Thyroid gland (tissue), 4 donors: ENCODE measurements at regions not wholly inside any gene's neighbourhood (a gene's known extent, or its start where the extent isn't known, plus 50 kb on each side); places are given as distances from the start of the nearest gene placed in this dataset.

ENCODE experiments used
- DNase-seq, 2 donors: peaks; one replicate each; pipeline ENCODE4 v3.0.0-alpha.2; 2019
- H3K27ac ChIP-seq, 3 donors: fragments of 200-600 bp; sonication (generic); 1 replicate in 2 of 3; 2 replicates in 1 of 3; pipeline ENCODE4 v1.5.1; 2016 to 2019; ENCODE audit warnings: mild to moderate bottlenecking in 1 of 3, moderate library complexity in 1 of 3
- H3K27me3 ChIP-seq: fragments of 200-600 bp; sonication (generic); one replicate; pipeline ENCODE4 v1.5.1; 2019
- H3K36me3 ChIP-seq, 2 donors: fragments of 200-600 bp; sonication (generic); one replicate each; pipeline ENCODE4 v1.5.1; 2016 to 2019
- H3K4me1 ChIP-seq, 2 donors: fragments of 200-600 bp; sonication (generic); one replicate each; pipeline ENCODE4 v1.5.1; 2017 to 2019
- H3K4me3 ChIP-seq, 3 donors: fragments of 200-600 bp; sonication (generic); replicated peaks in 1 of 3; 1 replicate in 2 of 3; 2 replicates in 1 of 3; pipeline ENCODE4 v1.5.1; 2016; ENCODE audit warnings: mild to moderate bottlenecking in 1 of 3
- H3K9me3 ChIP-seq: fragments of 200-600 bp; sonication (generic); one replicate; pipeline ENCODE4 v1.5.1; 2017
- POLR2A ChIP-seq, 2 donors: fragments of 450-650 bp; IDR thresholded peaks; one replicate each; pipeline ENCODE4 v1.6.1; 2017; ENCODE audit warnings: antibody characterized with exemption in 2 of 2, mild to moderate bottlenecking in 2 of 2, moderate library complexity in 1 of 2
- WGBS, 2 donors: methylation state at CpG; one replicate each; pipeline ENCODE4 v1.1.5; 2017; 5-methylcytosine and 5-hydroxymethylcytosine counted together
- intact Hi-C: fragments of 100-400 bp; cut with DNase I; formaldehyde crosslinking; loops from one replicate; pipeline ENCODE4 v1.15.1; 2023
- TF ChIP-seq, protein P1 (sequence below), 6 experiments: fragments of 200-600 bp in 3 of 6; fragments of 450-650 bp in 3 of 6; sonication (generic) in 3 of 6; IDR thresholded peaks; one replicate each; pipeline ENCODE4 v1.5.1; 2016 to 2019; ENCODE audit warnings: antibody characterized with exemption in 6 of 6, mild to moderate bottlenecking in 2 of 6, inconsistent platforms in 1 of 6, moderate library complexity in 1 of 6

DNA sequence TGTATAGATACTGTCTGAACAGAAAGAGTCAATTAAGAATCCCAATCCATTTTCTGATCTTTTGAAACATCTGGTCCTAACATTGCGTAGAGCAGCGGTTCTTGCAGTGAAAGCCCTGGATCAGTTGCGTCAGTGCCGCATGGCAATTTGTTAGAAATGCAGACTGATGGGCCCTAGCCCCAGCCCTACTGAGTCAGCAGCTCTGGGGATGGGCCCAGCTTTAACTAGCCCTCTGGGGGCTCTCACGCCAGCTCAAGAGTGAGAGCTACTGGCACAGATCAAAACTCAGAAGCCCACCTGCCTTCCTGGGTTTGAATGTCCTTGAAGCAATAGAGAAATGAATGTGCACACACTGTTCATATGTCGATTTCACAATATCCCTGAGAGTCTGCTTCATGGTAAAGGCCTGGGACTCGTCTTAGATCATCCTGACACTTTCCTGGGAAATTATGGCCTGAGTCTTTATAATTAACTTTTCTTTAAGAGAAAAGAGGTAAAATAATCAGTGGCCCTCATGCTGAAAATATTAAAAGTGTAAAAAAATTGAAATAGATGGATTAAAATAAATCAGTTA, 206.8 kb upstream of the TMTC4 start:
- DNase-seq, result no peak
- 85 to 87% methylated on average over 7 of the region's 7 CpGs for WGBS, 2 donors

DNA sequence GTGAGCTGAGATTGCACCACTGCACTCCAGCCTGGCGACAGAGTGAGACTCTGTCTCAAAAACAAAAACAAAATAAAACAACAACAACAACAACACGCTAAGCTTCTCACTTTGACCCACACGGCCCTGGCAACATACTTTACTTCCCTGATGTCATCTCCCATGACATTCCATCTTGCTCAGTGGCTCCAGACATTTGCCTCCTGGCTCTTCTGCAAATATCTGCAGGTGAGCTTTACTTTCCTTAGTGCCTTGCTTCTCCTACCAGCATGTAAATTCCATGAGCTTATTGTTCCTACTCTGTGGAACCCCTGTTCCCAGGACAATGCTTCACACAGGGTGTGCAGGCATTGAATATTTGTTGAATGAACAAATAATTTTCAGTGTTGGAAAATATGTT, 205.6 kb upstream of the TMTC4 start:
- H3K27ac ChIP-seq, result no peak overlapping the region
- WGBS, 2 donors, result 59 to 63% methylated on average over 3 of the region's 3 CpGs
- intact Hi-C loops, result no loop called here

More for the DNA sequence above, 206.8 kb upstream of the TMTC4 start:
- no peak for TF ChIP-seq POLR2A (IDR thresholded peaks at IDR 0.05)
- TF ChIP-seq, protein P1, sequence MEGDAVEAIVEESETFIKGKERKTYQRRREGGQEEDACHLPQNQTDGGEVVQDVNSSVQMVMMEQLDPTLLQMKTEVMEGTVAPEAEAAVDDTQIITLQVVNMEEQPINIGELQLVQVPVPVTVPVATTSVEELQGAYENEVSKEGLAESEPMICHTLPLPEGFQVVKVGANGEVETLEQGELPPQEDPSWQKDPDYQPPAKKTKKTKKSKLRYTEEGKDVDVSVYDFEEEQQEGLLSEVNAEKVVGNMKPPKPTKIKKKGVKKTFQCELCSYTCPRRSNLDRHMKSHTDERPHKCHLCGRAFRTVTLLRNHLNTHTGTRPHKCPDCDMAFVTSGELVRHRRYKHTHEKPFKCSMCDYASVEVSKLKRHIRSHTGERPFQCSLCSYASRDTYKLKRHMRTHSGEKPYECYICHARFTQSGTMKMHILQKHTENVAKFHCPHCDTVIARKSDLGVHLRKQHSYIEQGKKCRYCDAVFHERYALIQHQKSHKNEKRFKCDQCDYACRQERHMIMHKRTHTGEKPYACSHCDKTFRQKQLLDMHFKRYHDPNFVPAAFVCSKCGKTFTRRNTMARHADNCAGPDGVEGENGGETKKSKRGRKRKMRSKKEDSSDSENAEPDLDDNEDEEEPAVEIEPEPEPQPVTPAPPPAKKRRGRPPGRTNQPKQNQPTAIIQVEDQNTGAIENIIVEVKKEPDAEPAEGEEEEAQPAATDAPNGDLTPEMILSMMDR (IDR thresholded peaks at IDR 0.05), result no peak
- no peak overlapping the region for H3K27ac ChIP-seq
- no peaks in the 10 kb centered on the region for H3K36me3 ChIP-seq
- H3K9me3 ChIP-seq, result no peaks in the 10 kb centered on the region
- H3K4me3 ChIP-seq, result no peak overlapping the region
- H3K4me1 ChIP-seq, result no peaks in the 10 kb centered on the region
- intact Hi-C loops, result no loop called here
- H3K27me3 ChIP-seq, result no peaks in the 10 kb centered on the region

DNA sequence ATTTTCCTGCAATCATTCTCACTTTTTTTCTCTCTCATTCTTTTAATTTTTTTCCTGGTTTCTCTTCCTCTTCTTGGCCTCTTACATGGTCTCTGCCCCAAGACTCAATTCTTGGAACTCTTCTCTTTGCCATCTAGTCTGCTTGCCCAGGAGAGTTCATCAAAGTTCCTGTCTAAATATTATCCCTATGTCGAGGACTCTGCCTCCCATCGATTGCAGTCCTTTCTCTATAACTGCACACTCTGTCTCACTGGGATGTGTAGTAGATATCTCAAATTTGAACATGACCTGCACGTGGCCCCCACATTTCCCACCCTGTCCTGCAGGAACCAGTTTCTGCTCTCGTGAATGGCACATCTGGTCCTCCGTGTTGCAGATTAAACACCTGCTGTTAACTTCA, 204.7 kb upstream of the TMTC4 start:
- Histone ChIP-seq H3K27ac (no peak overlapping the region), H3K27me3 (no peaks in the 10 kb centered on the region), H3K9me3 (no peaks in the 10 kb centered on the region), H3K36me3 (no peaks in the 10 kb centered on the region), H3K4me1 (no peaks in the 10 kb centered on the region), H3K4me3 (no peak overlapping the region)
- 89% methylated on average over 5 of the region's 5 CpGs for WGBS, 2 donors
- DNase-seq, result no peak
- no peak for TF ChIP-seq POLR2A (IDR thresholded peaks at IDR 0.05)
- TF ChIP-seq, protein P1 (IDR thresholded peaks at IDR 0.05), result no peak
- intact Hi-C loops, result no loop called here

More for the DNA sequence above, 205.6 kb upstream of the TMTC4 start:
- no peaks in the 10 kb centered on the region for H3K9me3 ChIP-seq
- TF ChIP-seq, protein P1 (IDR thresholded peaks at IDR 0.05), result no peak
- no peaks in the 10 kb centered on the region for H3K4me1 ChIP-seq
- H3K36me3 ChIP-seq, result no peaks in the 10 kb centered on the region
- H3K4me3 ChIP-seq, result no peak overlapping the region
- DNase-seq, result no peak
- no peaks in the 10 kb centered on the region for H3K27me3 ChIP-seq

DNA sequence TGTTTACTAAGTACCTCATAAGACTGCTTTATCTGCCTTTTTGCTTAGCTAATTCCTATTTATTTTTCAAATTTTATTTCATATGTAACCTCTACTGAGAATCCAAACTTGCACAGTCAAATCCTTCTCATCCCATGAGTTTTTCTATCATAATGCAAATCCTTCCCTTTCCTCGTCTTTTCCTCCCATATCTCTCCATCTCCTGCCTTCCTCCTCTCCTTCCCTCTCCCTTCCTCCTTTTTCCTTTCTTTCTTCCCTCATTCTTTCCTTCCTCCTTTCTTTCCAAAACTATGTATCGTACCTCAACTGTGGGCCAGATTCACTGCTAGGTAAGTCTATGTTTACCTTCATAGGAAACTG, 201.4 kb upstream of the TMTC4 start:
- DNase-seq, result no peak
- Histone ChIP-seq H3K27me3 (no peaks in the 10 kb centered on the region), H3K36me3 (no peaks in the 10 kb centered on the region), H3K27ac (no peak overlapping the region), H3K4me1 (no peaks in the 10 kb centered on the region), H3K4me3 (no peak overlapping the region), H3K9me3 (no peaks in the 10 kb centered on the region)
- TF ChIP-seq, protein P1 (IDR thresholded peaks at IDR 0.05), result no peak
- TF ChIP-seq POLR2A (IDR thresholded peaks at IDR 0.05), result no peak
- WGBS, 2 donors, result 76 to 81% methylated on average over 2 of the region's 2 CpGs
- intact Hi-C loops, result no loop called here

DNA sequence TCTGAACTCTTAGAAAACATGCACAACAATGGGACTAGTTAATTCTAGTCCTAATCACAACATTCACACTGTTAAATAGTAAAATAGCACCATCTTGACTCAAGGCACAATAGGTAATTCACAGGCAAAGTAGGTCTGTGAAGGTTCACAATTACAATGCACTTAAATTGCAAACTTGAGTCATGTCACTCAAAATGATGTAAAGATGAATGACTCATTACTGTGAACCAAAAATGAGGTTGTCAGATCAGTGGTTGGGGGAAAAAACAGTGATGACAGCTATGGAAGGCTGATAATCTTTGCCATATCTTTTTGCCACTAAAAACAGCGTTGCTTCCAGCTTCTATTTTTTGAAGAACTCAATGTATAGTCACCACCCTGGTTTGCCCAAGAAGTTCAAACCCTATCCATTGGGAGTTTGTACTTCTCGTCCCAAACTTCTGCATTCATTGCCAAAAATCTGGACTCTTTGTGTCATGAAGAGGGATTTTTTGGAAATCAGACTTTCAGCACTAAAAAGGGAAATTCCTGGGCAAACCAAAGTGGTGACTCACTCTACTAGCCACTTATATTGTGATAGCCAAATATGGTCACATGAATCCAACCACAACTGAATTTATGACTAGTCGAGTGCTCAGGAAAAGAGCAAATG, 200.9 kb upstream of the TMTC4 start:
- no peak overlapping the region for H3K4me3 ChIP-seq
- no peaks in the 10 kb centered on the region for H3K9me3 ChIP-seq
- TF ChIP-seq, protein P1 (IDR thresholded peaks at IDR 0.05), result no peak
- no peak for TF ChIP-seq POLR2A (IDR thresholded peaks at IDR 0.05)
- no peaks in the 10 kb centered on the region for H3K4me1 ChIP-seq
- no peak for DNase-seq
- intact Hi-C loops, result no loop called here
- no peaks in the 10 kb centered on the region for H3K36me3 ChIP-seq
- WGBS, 2 donors, result 63 to 79% methylated on average over 3 of the region's 3 CpGs
- no peaks in the 10 kb centered on the region for H3K27me3 ChIP-seq
- H3K27ac ChIP-seq, result no peak overlapping the region
